Tibial artery (tissue), 4 donors: ENCODE measurements at regions not wholly inside any gene's neighbourhood (a gene's known extent, or its start where the extent isn't known, plus 50 kb on each side); places are given as distances from the start of the nearest gene placed in this dataset.
"Not testable (repeated sequence)": the region's sequence is repeated elsewhere in the genome, so short reads cannot be mapped to it uniquely, and the experiment has no call there.

Experiments
- DNase-seq, 2 donors: peaks; one replicate each; pipeline ENCODE4 v3.0.0-alpha.2; 2019
- H3K27ac ChIP-seq, 2 donors: fragments of 200-600 bp; sonication (generic) in 1 of 2; 1 replicate in 1 of 2; 2 replicates in 1 of 2; pipeline ENCODE4 v1.5.1; 2018 to 2019; ENCODE audit warnings: mild to moderate bottlenecking in 1 of 2
- H3K27me3 ChIP-seq, 2 donors: fragments of 200-600 bp; sonication (generic) in 1 of 2; one replicate each; pipeline versions ENCODE4 v1.5.1 to v1.6.0; 2016 to 2019
- H3K36me3 ChIP-seq, 3 donors: fragments of 200-600 bp; sonication (generic) in 2 of 3; one replicate each; pipeline ENCODE4 v1.5.1; 2016 to 2019; ENCODE audit warnings: mild to moderate bottlenecking in 2 of 3
- H3K4me1 ChIP-seq, 4 donors: fragments of 200-600 bp; sonication (generic) in 2 of 4; 1 replicate in 3 of 4; 2 replicates in 1 of 4; pipeline ENCODE4 v1.5.1; 2016 to 2019
- H3K4me3 ChIP-seq, 2 donors: fragments of 200-600 bp; sonication (generic) in 1 of 2; 1 replicate in 1 of 2; 2 replicates in 1 of 2; pipeline ENCODE4 v1.5.1; 2018 to 2019; ENCODE audit warnings: mild to moderate bottlenecking in 2 of 2
- H3K9me3 ChIP-seq, 3 donors: fragments of 200-600 bp; sonication (generic) in 1 of 3; one replicate each; pipeline ENCODE4 v1.5.1; 2016 to 2019
- intact Hi-C: fragments of 100-400 bp; cut with DNase I; formaldehyde crosslinking; loops from one replicate; pipeline ENCODE4 v1.15.0; 2023; ENCODE audit warnings: low total_unique reads
- TF ChIP-seq, protein P1 (sequence below), 2 experiments: fragments of 200-600 bp in 1 of 2; fragments of 450-650 bp in 1 of 2; IDR thresholded peaks; one replicate each; pipeline ENCODE4 v1.5.1; 2017 to 2019; ENCODE audit warnings: antibody characterized with exemption in 2 of 2, mild to moderate bottlenecking in 1 of 2, moderate library complexity in 1 of 2

DNA sequence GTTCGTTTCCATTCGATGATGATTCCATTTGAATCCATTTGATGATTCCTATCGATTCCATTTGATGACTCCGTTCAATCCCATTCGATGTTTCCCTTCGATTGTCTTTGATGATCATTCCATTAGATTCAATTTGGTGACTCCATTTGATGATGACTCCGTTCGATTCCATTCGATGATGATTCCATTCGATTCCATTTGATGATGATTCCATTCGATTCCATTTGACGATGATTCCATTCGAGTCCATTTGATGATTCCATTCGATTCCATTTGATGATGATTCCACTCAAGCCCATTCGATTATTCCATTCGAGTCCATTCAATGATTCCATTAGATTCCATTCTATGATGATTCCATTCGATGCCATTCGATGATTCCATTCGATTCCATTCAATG lies 2730.6 kb downstream of the RPIA start:
- H3K4me3 ChIP-seq, intact Hi-C loops, DNase-seq, H3K27ac ChIP-seq, H3K27me3 ChIP-seq, H3K36me3 ChIP-seq, H3K4me1 ChIP-seq: not testable (repeated sequence)
- H3K9me3 ChIP-seq: peaks cover 0 to 14% (median 7%) of the 10 kb centered on the region in 3 donors

DNA sequence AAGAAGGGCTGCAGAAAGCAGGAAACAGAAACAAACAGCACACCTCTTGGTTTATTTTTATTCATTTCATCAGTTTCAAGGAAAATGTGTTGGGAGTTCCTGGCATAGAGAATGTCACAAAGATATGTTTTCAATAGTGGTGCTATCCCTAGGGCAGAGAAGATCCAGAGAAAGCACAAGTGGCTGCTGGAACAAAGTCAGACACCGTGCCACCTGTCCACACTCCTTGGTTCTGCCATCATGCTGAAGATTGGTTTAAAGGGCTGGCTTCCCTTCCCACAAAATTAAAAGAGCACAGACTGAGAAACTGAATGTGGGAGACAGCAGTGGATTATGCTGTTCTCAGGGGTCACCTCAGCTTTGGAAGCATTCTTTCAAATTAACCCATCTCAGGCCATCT lies 2735.7 kb downstream of the RPIA start:
- H3K36me3 ChIP-seq, intact Hi-C loops, H3K4me3 ChIP-seq, H3K9me3 ChIP-seq, H3K27me3 ChIP-seq, H3K4me1 ChIP-seq, H3K27ac ChIP-seq: not testable (repeated sequence)
- peak in 1 of 2 donors; percentile 32 for DNase-seq

DNA sequence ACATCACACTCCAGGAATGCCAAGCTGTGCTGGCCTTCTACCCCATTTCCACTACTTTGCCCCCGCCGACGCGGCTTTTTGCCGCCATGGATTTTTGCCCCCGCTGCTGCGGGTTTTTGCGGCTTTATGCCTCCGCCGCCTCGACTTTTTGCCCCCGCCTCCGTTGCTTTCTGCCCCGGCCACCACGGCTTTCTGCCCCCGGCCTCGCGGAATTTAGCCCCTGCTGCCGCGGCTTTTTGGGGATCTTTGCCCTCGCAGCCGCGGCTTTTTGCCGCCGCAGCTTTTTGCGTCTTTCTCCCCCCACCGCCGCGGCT lies 2750.4 kb downstream of the RPIA start:
- Histone ChIP-seq H3K4me3 (peak overlapping the region; percentile 21 to 41), H3K4me1 (peaks cover 0 to 14% (median 13%) of the 10 kb centered on the region in 4 donors), H3K27me3 (peaks cover 5 to 31% of the 10 kb centered on the region in 2 donors)
- DNase-seq: peak; percentile 11 to 37
- H3K9me3 ChIP-seq, H3K27ac ChIP-seq, intact Hi-C loops, H3K36me3 ChIP-seq: not testable (repeated sequence)

DNA sequence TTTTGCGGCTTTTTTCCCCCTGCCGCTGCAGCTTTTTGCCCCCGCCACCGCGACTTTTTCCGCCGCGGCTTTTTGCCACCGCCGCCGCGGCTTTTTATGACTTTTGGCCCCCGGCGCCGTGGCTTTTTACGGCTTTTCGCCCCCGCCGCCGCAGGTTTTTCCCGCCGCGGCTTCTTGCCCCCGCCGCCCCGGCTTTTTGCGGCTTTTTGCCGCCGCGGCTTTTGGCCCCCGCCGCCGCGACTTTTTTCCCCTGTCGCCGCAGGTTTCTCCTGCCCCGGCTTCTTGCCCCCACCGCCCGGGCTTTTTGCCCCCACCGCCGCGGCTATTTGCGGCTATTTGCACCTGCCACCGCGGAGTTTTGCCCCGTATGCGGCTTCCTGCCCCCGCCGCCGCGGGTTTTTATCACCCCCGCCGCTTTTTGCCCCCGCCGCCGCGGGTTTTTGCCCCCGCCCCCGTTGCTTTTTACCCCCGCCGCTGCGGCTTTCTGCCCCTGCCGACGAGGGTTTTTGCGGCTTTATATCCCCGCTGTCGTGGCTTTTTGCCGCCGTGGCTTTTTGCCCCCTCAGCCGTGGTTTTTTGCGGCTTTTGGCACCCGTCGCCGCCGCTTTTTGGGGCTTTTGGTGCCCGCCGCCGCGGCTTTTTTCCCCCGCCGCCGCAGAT lies 2750.9 kb downstream of the RPIA start:
- Histone ChIP-seq H3K36me3 (no peaks in the 10 kb centered on the region), H3K4me1 (peaks cover 0 to 14% (median 13%) of the 10 kb centered on the region in 4 donors), H3K9me3 (no peaks in the 10 kb centered on the region), H3K27me3 (peaks cover 5 to 31% of the 10 kb centered on the region in 2 donors), H3K4me3 (peak overlapping the region; percentile 21 to 41), H3K27ac (no peak overlapping the region)
- intact Hi-C loops: no loop called here
- TF ChIP-seq, protein P1, sequence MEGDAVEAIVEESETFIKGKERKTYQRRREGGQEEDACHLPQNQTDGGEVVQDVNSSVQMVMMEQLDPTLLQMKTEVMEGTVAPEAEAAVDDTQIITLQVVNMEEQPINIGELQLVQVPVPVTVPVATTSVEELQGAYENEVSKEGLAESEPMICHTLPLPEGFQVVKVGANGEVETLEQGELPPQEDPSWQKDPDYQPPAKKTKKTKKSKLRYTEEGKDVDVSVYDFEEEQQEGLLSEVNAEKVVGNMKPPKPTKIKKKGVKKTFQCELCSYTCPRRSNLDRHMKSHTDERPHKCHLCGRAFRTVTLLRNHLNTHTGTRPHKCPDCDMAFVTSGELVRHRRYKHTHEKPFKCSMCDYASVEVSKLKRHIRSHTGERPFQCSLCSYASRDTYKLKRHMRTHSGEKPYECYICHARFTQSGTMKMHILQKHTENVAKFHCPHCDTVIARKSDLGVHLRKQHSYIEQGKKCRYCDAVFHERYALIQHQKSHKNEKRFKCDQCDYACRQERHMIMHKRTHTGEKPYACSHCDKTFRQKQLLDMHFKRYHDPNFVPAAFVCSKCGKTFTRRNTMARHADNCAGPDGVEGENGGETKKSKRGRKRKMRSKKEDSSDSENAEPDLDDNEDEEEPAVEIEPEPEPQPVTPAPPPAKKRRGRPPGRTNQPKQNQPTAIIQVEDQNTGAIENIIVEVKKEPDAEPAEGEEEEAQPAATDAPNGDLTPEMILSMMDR (IDR thresholded peaks at IDR 0.05): no peak
- peak; percentile 18 to 63 for DNase-seq

DNA sequence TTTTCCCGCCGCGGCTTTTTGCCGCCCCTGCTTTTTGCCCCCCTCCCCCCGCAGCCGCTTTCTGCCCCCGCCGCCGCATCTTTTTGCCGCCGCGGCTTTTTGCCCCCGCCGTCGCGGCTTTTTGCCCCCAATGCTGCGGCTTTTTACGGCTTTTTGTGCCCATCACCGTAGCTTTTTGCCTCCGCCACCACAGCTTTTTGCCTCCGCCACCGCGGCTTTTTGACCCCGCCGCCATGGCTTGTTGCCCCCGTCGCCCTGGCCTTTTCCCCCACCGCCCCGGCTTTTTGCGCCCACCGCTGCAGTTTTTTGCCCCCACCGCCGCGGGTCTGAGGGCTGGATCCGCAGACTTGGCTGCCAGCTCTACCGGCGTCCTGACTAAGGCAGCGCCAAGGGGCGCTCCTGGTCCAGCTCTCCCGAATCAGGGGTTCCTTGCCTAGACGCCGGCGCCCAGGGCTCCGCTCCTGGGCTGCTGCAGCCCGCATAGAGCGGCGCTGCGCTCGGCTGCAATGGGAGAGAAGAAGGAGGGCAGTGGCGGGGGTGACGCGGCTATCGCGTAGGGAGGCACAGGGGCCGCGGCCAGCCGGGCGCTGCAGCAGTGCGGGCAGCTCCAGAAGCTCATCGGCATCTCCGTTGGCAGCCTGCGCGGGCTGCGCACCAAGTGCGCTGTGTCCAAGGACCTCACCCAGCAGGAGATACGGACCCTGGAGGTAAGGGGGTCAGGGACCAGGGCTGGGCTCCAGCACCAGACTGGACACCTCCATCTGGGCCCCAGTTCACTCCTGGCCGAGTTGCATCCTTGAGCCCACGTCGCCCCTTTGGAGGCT lies 2751.6 kb downstream of the RPIA start:
- H3K9me3 ChIP-seq, intact Hi-C loops, H3K36me3 ChIP-seq, H3K27ac ChIP-seq: not testable (repeated sequence)
- Histone ChIP-seq H3K27me3 (peaks cover 5 to 31% of the 10 kb centered on the region in 2 donors), H3K4me1 (peaks cover 0 to 14% (median 13%) of the 10 kb centered on the region in 4 donors), H3K4me3 (peak overlapping the region; percentile 21 to 41)
- peak; percentile 17 to 57 for DNase-seq

DNA sequence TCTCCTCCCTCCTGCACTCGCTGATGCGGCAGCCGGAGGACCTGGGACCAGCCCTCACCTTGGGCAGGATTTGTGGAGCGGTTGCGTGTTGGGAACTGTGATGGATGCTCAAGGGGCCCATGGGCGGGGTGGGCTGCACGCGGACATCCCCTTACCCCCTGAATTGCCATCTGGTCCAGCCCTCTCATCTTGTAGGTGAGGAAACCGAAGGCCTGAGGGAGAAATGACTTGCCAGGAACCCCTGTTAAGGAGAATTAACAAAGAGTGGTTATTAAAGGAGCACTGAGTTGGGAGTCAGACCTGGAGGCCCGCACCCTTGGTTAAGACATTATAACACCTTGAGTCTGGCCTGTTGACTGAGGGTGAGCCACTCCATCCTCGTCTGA lies 2752.2 kb downstream of the RPIA start:
- Histone ChIP-seq H3K4me1 (peaks cover 0 to 14% (median 13%) of the 10 kb centered on the region in 4 donors), H3K27me3 (peaks cover 5 to 31% of the 10 kb centered on the region in 2 donors)
- peak in 1 of 2 donors; percentile 58 for DNase-seq
- H3K36me3 ChIP-seq, H3K9me3 ChIP-seq, H3K27ac ChIP-seq, intact Hi-C loops, H3K4me3 ChIP-seq: not testable (repeated sequence)

DNA sequence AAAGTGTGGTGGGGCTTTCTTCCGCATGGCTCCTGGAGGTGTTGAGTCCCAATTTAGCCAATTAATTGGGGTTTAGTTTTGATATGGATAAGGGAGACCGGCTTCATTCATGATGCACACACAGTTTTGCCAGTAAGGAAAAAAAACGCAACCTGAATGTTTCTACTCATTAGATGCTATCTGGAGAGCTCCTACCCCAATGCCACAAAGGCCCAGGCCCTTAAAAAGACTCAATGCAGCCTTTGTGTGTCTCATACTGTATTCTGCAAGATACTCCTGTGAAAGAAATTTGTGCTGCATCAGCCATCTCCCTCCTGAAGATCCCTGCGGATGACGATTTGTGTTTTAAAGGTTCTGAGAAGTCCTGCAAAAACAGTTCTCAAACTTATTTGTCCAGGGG lies 2754.2 kb downstream of the RPIA start:
- intact Hi-C loops, H3K27ac ChIP-seq, H3K4me3 ChIP-seq, DNase-seq, H3K9me3 ChIP-seq, H3K36me3 ChIP-seq: not testable (repeated sequence)
- Histone ChIP-seq H3K27me3 (peaks cover 5 to 21% of the 10 kb centered on the region in 2 donors), H3K4me1 (peaks cover 0 to 14% (median 13%) of the 10 kb centered on the region in 4 donors)

DNA sequence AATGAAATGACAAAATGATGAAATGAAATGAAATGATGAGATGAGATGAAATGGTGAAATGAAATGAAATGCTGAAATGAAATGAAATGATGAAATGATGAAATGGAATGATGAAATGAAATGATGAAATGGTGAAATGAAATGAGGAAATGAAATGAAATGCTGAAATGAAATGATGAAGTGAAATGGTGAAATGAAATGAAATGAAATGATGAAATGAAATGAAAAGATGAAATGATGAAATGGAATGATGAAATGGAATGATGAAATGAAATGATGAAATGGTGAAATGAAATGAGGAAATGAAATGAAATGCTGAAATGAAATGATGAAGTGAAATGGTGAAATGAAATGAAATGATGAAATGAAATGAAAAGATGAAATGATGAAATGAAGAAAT lies 2755.0 kb downstream of the RPIA start:
- intact Hi-C loops, H3K4me3 ChIP-seq, DNase-seq, H3K27ac ChIP-seq, H3K36me3 ChIP-seq, H3K9me3 ChIP-seq: not testable (repeated sequence)
- H3K4me1 ChIP-seq: peaks cover 0 to 14% (median 13%) of the 10 kb centered on the region in 4 donors
- peaks cover 5 to 21% of the 10 kb centered on the region in 2 donors for H3K27me3 ChIP-seq

DNA sequence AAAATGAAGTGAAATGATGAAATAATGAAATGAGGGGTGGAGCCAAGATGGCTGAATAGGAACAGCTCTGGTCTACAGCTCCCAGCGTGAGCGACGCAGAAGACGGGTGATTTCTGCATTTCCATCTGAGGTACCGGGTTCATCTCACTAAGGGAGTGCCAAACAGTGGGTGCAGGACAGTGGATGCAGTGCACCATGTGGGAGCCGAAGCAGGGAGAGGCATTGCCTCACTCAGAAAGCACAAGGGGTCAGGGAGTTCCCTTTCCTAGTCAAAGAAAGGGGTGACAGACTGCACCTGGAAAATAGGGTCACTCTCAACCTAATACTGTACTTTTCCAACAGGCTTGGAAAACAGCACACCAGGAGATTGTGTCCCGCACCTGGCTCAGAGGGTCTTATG lies 2755.4 kb downstream of the RPIA start:
- H3K4me1 ChIP-seq: peaks cover 0 to 12% (median 11%) of the 10 kb centered on the region in 4 donors
- H3K27ac ChIP-seq: not testable (repeated sequence)
- peak; percentile 12 to 39 for DNase-seq

DNA sequence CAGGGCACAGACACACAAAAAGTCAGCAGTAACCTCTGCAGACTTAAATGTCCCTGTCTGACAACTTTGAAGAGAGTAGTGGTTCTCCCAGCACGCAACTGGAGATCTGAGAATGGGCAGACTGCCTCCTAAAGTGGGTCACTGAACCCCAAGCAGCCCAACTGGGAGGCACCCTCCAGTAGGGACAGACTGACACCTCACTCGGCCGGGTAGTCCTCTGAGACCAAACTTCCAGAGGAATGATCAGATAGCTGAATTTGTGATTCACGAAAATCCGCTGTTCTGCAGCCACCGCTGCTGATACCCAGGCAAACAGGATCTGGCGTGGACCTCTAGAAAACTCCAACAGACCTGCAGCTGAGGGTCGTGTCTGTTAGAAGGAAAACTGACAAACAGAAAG lies 2756.0 kb downstream of the RPIA start:
- peaks cover 0 to 13% of the 10 kb centered on the region in 2 donors for H3K27me3 ChIP-seq
- H3K4me1 ChIP-seq, H3K9me3 ChIP-seq, H3K36me3 ChIP-seq, H3K4me3 ChIP-seq, intact Hi-C loops, H3K27ac ChIP-seq: not testable (repeated sequence)
- DNase-seq: peak in 1 of 2 donors; percentile 7

More for the DNA sequence above, 2755.4 kb downstream of the RPIA start:
- peaks cover 4 to 19% of the 10 kb centered on the region in 2 donors for H3K27me3 ChIP-seq
- H3K9me3 ChIP-seq, H3K4me3 ChIP-seq, intact Hi-C loops, H3K36me3 ChIP-seq: not testable (repeated sequence)

DNA sequence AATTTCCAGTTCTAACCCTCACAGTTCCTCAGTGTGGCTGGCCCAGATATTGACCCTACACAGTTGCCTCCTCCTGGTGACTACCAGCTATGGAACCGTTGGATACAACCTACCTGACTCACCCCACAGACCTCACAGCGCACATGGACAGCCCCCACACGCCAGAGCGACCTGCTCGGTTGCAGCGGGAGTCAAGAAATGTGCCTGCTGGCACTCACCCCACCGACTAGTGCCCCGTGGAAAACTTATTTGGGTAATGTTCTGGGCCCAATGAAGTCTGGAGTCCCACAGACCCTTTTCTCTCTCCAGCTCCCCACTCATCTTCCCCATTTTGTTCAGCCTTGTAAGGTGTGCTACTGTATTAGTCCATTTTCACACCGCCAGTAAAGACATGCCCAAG lies 2770.8 kb downstream of the RPIA start:
- H3K9me3 ChIP-seq, H3K27ac ChIP-seq, H3K4me3 ChIP-seq, H3K4me1 ChIP-seq, H3K36me3 ChIP-seq, H3K27me3 ChIP-seq, intact Hi-C loops: not testable (repeated sequence)
- peak; percentile 18 to 51 for DNase-seq

DNA sequence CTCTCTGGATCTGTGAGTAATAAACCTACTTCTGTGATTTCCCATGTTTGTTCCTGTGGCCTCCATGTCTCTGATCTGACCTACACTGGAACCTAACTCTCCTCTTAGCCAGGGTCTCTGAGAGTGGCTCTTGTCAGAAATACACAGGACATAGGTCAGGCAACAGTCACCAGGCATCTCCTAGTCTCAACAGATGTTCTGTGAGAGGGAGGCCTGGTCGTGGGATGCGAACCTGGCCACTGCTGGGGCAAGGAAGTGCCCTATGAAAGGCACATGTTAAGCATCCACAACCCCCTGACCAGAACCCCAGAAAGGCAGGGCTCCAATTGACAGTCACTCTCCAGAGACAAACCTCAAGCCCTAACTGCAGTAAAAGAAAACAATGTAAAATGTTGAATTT lies 2771.5 kb downstream of the RPIA start:
- intact Hi-C loops, H3K36me3 ChIP-seq, H3K27me3 ChIP-seq, H3K9me3 ChIP-seq, H3K4me1 ChIP-seq, H3K27ac ChIP-seq, H3K4me3 ChIP-seq: not testable (repeated sequence)
- peak; percentile 24 to 53 for DNase-seq

DNA sequence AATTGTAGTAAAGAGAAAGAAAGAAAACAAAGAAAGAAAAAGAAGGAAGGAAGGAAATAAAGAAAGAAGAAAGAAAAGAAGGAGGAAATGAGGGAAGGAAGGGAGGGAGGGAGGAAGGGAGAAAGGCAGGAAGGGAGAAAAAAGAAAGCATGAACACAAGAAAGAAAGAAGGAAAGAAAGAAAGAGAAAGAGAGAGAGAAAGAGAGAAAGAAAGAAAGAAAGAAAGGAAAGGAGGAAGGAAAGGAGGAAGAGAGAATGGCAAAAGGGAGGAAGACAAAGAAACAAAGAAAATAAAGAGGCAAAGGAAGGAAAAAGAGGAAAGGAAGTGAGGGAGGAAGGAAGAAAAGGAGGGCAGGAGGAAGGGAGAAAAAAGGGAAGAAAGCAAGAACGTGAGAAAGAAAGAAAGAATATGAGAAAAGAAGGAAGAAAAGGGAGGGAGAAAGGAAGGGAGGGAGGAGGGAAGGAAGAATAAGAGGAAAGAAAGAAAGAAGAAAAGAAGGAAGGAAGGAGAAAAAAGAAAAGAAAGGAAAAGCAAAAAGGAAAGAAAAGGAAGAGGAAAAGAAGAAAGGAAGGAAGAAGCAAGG lies 2775.4 kb downstream of the RPIA start:
- H3K36me3 ChIP-seq, H3K27me3 ChIP-seq, H3K9me3 ChIP-seq, H3K4me1 ChIP-seq, H3K27ac ChIP-seq, DNase-seq, H3K4me3 ChIP-seq, intact Hi-C loops: not testable (repeated sequence)
